GF-D8 (cell line): ENCODE measurements at regions not wholly inside any gene's neighbourhood (a gene's known extent, or its start where the extent isn't known, plus 50 kb on each side); places are given as distances from the start of the nearest gene placed in this dataset.
"Not testable (repeated sequence)": the region's sequence is repeated elsewhere in the genome, so short reads cannot be mapped to it uniquely, and the experiment has no call there.

Experiments
- DNase-seq: peaks from one replicate; lab custom pipeline; 2025; lab: John Stamatoyannopoulos, UW

GRCh38 chr2:193462411-193462810 is 1267.7 kb upstream of the TMEFF2 start:
- no peak for DNase-seq

- DNase-seq = no peak
Measured at GRCh38 chr2:193461431-193461934, 1266.8 kb upstream of the TMEFF2 start.

GRCh38 chr2:193446967-193447366 is 1252.2 kb upstream of the TMEFF2 start:
- DNase-seq = no peak

GRCh38 chr2:193442293-193442692 is 1247.6 kb upstream of the TMEFF2 start:
- no peak for DNase-seq

GRCh38 chr2:193428336-193428818 is 1233.6 kb upstream of the TMEFF2 start:
- no peak for DNase-seq

- not testable (repeated sequence) for DNase-seq
Measured at GRCh38 chr2:193412368-193412767, 1217.6 kb upstream of the TMEFF2 start.

GRCh38 chr2:193409951-193410350 is 1215.2 kb upstream of the TMEFF2 start:
- DNase-seq = no peak

GRCh38 chr2:193382583-193382982 is 1187.8 kb upstream of the TMEFF2 start:
- DNase-seq = no peak

- DNase-seq = no peak
Measured at GRCh38 chr2:193377789-193378188, 1183.1 kb upstream of the TMEFF2 start.

- DNase-seq = no peak
Measured at GRCh38 chr2:193373120-193373519, 1178.4 kb upstream of the TMEFF2 start.

- no peak for DNase-seq
Measured at GRCh38 chr2:193371200-193371599, 1176.5 kb upstream of the TMEFF2 start.

GRCh38 chr2:193368615-193369014 is 1173.9 kb upstream of the TMEFF2 start:
- no peak for DNase-seq

- DNase-seq = no peak
Measured at GRCh38 chr2:193357508-193357907, 1162.8 kb upstream of the TMEFF2 start.

- DNase-seq = not testable (repeated sequence)
Measured at GRCh38 chr2:193352665-193353242, 1158.0 kb upstream of the TMEFF2 start.

- no peak for DNase-seq
Measured at GRCh38 chr2:193350509-193350908, 1155.8 kb upstream of the TMEFF2 start.

GRCh38 chr2:193349642-193350041 is 1154.9 kb upstream of the TMEFF2 start:
- no peak for DNase-seq

- DNase-seq = no peak
Measured at GRCh38 chr2:193348055-193348454, 1153.3 kb upstream of the TMEFF2 start.

GRCh38 chr2:193336781-193337180 is 1142.0 kb upstream of the TMEFF2 start:
- no peak for DNase-seq

GRCh38 chr2:193334401-193334800 is 1139.7 kb upstream of the TMEFF2 start:
- no peak for DNase-seq

- no peak for DNase-seq
Measured at GRCh38 chr2:193333539-193333938, 1138.8 kb upstream of the TMEFF2 start.

- DNase-seq = no peak
Measured at GRCh38 chr2:193332941-193333340, 1138.2 kb upstream of the TMEFF2 start.

- no peak for DNase-seq
Measured at GRCh38 chr2:193331676-193332075, 1136.9 kb upstream of the TMEFF2 start.

GRCh38 chr2:193326296-193326695 is 1131.6 kb upstream of the TMEFF2 start:
- DNase-seq = no peak

GRCh38 chr2:193315428-193316091 is 1120.8 kb upstream of the TMEFF2 start:
- no peak for DNase-seq
